ENCODE measurements at regions not wholly inside any gene's neighbourhood (a gene's known extent, or its start where the extent isn't known, plus 50 kb on each side); places are given as distances from the start of the nearest gene placed in this dataset.

GRCh38 chr10:130654726-130655125, 518.5 kb downstream of the GLRX3 start:
- TF ChIP-seq POLR2A (IDR thresholded peaks at IDR 0.05): no peak
- TF ChIP-seq CTCF (IDR thresholded peaks at IDR 0.05): no peak
- TF ChIP-seq EP300 (IDR thresholded peaks at IDR 0.05): no peak

Measured in ovary (tissue), 3 donors.